ENCODE measurements at regions not wholly inside any gene's neighbourhood (a gene's known extent, or its start where the extent isn't known, plus 50 kb on each side); places are given as distances from the start of the nearest gene placed in this dataset.

- H3K27me3 ChIP-seq (replicated peaks in 2 of 5; ENCODE audit: control insufficient read depth in 4 of 5, insufficient read depth in 5 of 5, low read length in 4 of 5): no peaks in the 10 kb centered on the region
- ChIA-PET POLR2A (no interaction called here), CTCF (no interaction called here)
- H3K27ac ChIP-seq (ENCODE audit: insufficient read depth in 1 of 2, low read depth in 1 of 2, low read length in 2 of 2, poor library complexity in 1 of 2, severe bottlenecking in 2 of 2): no peak overlapping the region
- DNase-seq: no peak
- H3K36me3 ChIP-seq (ENCODE audit: control insufficient read depth in 4 of 4, insufficient read depth in 4 of 4, low read length in 3 of 4): no peaks in the 10 kb centered on the region
- no peak overlapping the region for H3K4me3 ChIP-seq (ENCODE audit: control insufficient read depth in 1 of 7, extremely low read depth in 1 of 7, insufficient read depth in 4 of 7, low read depth in 2 of 7, low read length in 6 of 7)
- 82% methylated on average over 7 of the region's 8 CpGs for WGBS (ENCODE audit: insufficient coverage)
- H3K9me3 ChIP-seq (ENCODE audit: control extremely low read depth in 1 of 5, control insufficient read depth in 4 of 5, insufficient read depth in 2 of 5, low read depth in 1 of 5, low read length in 4 of 5): no peaks in the 10 kb centered on the region
- H3K4me1 ChIP-seq (ENCODE audit: control extremely low read depth in 1 of 4, control insufficient read depth in 4 of 4, insufficient read depth in 4 of 4, low read length in 3 of 4): no peaks in the 10 kb centered on the region
These were observed 674.6 kb upstream of the SGCG start for GRCh38 chr13:22506096-22506691.

GRCh38 chr13:22517544-22517943, 663.2 kb upstream of the SGCG start:
- no peak for DNase-seq
- Histone ChIP-seq H3K4me1 (ENCODE audit: control extremely low read depth in 1 of 4, control insufficient read depth in 4 of 4, insufficient read depth in 4 of 4, low read length in 3 of 4) (no peaks in the 10 kb centered on the region), H3K9me3 (ENCODE audit: control extremely low read depth in 1 of 5, control insufficient read depth in 4 of 5, insufficient read depth in 2 of 5, low read depth in 1 of 5, low read length in 4 of 5) (peaks cover 0 to 1% (median 0%) of the 10 kb centered on the region in 5 experiments), H3K27me3 (replicated peaks in 2 of 5; ENCODE audit: control insufficient read depth in 4 of 5, insufficient read depth in 5 of 5, low read length in 4 of 5) (no peaks in the 10 kb centered on the region), H3K27ac (ENCODE audit: insufficient read depth in 1 of 2, low read depth in 1 of 2, low read length in 2 of 2, poor library complexity in 1 of 2, severe bottlenecking in 2 of 2) (no peak overlapping the region), H3K4me3 (ENCODE audit: control insufficient read depth in 1 of 7, extremely low read depth in 1 of 7, insufficient read depth in 4 of 7, low read depth in 2 of 7, low read length in 6 of 7) (no peak overlapping the region), H3K36me3 (ENCODE audit: control insufficient read depth in 4 of 4, insufficient read depth in 4 of 4, low read length in 3 of 4) (no peaks in the 10 kb centered on the region)
- WGBS (ENCODE audit: insufficient coverage): 100% methylated on average over 1 of the region's 3 CpGs
- ChIA-PET CTCF (no interaction called here), POLR2A (no interaction called here)

GRCh38 chr13:22536851-22537250, 643.9 kb upstream of the SGCG start:
- Histone ChIP-seq H3K36me3 (ENCODE audit: control insufficient read depth in 4 of 4, insufficient read depth in 4 of 4, low read length in 3 of 4) (no peaks in the 10 kb centered on the region), H3K27ac (ENCODE audit: insufficient read depth in 1 of 2, low read depth in 1 of 2, low read length in 2 of 2, poor library complexity in 1 of 2, severe bottlenecking in 2 of 2) (no peak overlapping the region), H3K4me3 (ENCODE audit: control insufficient read depth in 1 of 7, extremely low read depth in 1 of 7, insufficient read depth in 4 of 7, low read depth in 2 of 7, low read length in 6 of 7) (no peak overlapping the region), H3K9me3 (ENCODE audit: control extremely low read depth in 1 of 5, control insufficient read depth in 4 of 5, insufficient read depth in 2 of 5, low read depth in 1 of 5, low read length in 4 of 5) (no peaks in the 10 kb centered on the region), H3K4me1 (ENCODE audit: control extremely low read depth in 1 of 4, control insufficient read depth in 4 of 4, insufficient read depth in 4 of 4, low read length in 3 of 4) (no peaks in the 10 kb centered on the region), H3K27me3 (replicated peaks in 2 of 5; ENCODE audit: control insufficient read depth in 4 of 5, insufficient read depth in 5 of 5, low read length in 4 of 5) (no peaks in the 10 kb centered on the region)
- WGBS (ENCODE audit: insufficient coverage): 100% methylated on average over 2 of the region's 4 CpGs
- POLR2A ChIA-PET: no interaction called here
- CTCF ChIA-PET: no interaction called here
- no peak for DNase-seq

GRCh38 chr13:22538400-22538799, 642.4 kb upstream of the SGCG start:
- no peaks in the 10 kb centered on the region for H3K27me3 ChIP-seq (replicated peaks in 2 of 5; ENCODE audit: control insufficient read depth in 4 of 5, insufficient read depth in 5 of 5, low read length in 4 of 5)
- no peak overlapping the region for H3K27ac ChIP-seq (ENCODE audit: insufficient read depth in 1 of 2, low read depth in 1 of 2, low read length in 2 of 2, poor library complexity in 1 of 2, severe bottlenecking in 2 of 2)
- CTCF ChIA-PET: no interaction called here
- no peaks in the 10 kb centered on the region for H3K4me1 ChIP-seq (ENCODE audit: control extremely low read depth in 1 of 4, control insufficient read depth in 4 of 4, insufficient read depth in 4 of 4, low read length in 3 of 4)
- no peaks in the 10 kb centered on the region for H3K36me3 ChIP-seq (ENCODE audit: control insufficient read depth in 4 of 4, insufficient read depth in 4 of 4, low read length in 3 of 4)
- no peak overlapping the region for H3K4me3 ChIP-seq (ENCODE audit: control insufficient read depth in 1 of 7, extremely low read depth in 1 of 7, insufficient read depth in 4 of 7, low read depth in 2 of 7, low read length in 6 of 7)
- no peaks in the 10 kb centered on the region for H3K9me3 ChIP-seq (ENCODE audit: control extremely low read depth in 1 of 5, control insufficient read depth in 4 of 5, insufficient read depth in 2 of 5, low read depth in 1 of 5, low read length in 4 of 5)
- no peak for DNase-seq
- POLR2A ChIA-PET: no interaction called here
- 100% methylated on average over 1 of the region's 5 CpGs for WGBS (ENCODE audit: insufficient coverage)

- no peak for DNase-seq
- H3K36me3 ChIP-seq (ENCODE audit: control insufficient read depth in 4 of 4, insufficient read depth in 4 of 4, low read length in 3 of 4): no peaks in the 10 kb centered on the region
- POLR2A ChIA-PET: no interaction called here
- no peaks in the 10 kb centered on the region for H3K4me1 ChIP-seq (ENCODE audit: control extremely low read depth in 1 of 4, control insufficient read depth in 4 of 4, insufficient read depth in 4 of 4, low read length in 3 of 4)
- no peaks in the 10 kb centered on the region for H3K27me3 ChIP-seq (replicated peaks in 2 of 5; ENCODE audit: control insufficient read depth in 4 of 5, insufficient read depth in 5 of 5, low read length in 4 of 5)
- CTCF ChIA-PET: no interaction called here
- H3K27ac ChIP-seq (ENCODE audit: insufficient read depth in 1 of 2, low read depth in 1 of 2, low read length in 2 of 2, poor library complexity in 1 of 2, severe bottlenecking in 2 of 2): no peak overlapping the region
- H3K9me3 ChIP-seq (ENCODE audit: control extremely low read depth in 1 of 5, control insufficient read depth in 4 of 5, insufficient read depth in 2 of 5, low read depth in 1 of 5, low read length in 4 of 5): no peaks in the 10 kb centered on the region
- H3K4me3 ChIP-seq (ENCODE audit: control insufficient read depth in 1 of 7, extremely low read depth in 1 of 7, insufficient read depth in 4 of 7, low read depth in 2 of 7, low read length in 6 of 7): no peak overlapping the region
- 100% methylated on average over 2 of the region's 2 CpGs for WGBS (ENCODE audit: insufficient coverage)
These were observed 631.7 kb upstream of the SGCG start for GRCh38 chr13:22549126-22549525.

GRCh38 chr13:22561581-22561980, 619.2 kb upstream of the SGCG start:
- Histone ChIP-seq H3K4me1 (ENCODE audit: control extremely low read depth in 1 of 4, control insufficient read depth in 4 of 4, insufficient read depth in 4 of 4, low read length in 3 of 4) (no peaks in the 10 kb centered on the region), H3K36me3 (ENCODE audit: control insufficient read depth in 4 of 4, insufficient read depth in 4 of 4, low read length in 3 of 4) (no peaks in the 10 kb centered on the region), H3K4me3 (ENCODE audit: control insufficient read depth in 1 of 7, extremely low read depth in 1 of 7, insufficient read depth in 4 of 7, low read depth in 2 of 7, low read length in 6 of 7) (no peak overlapping the region), H3K27me3 (replicated peaks in 2 of 5; ENCODE audit: control insufficient read depth in 4 of 5, insufficient read depth in 5 of 5, low read length in 4 of 5) (no peaks in the 10 kb centered on the region), H3K27ac (ENCODE audit: insufficient read depth in 1 of 2, low read depth in 1 of 2, low read length in 2 of 2, poor library complexity in 1 of 2, severe bottlenecking in 2 of 2) (no peak overlapping the region), H3K9me3 (ENCODE audit: control extremely low read depth in 1 of 5, control insufficient read depth in 4 of 5, insufficient read depth in 2 of 5, low read depth in 1 of 5, low read length in 4 of 5) (no peaks in the 10 kb centered on the region)
- POLR2A ChIA-PET: no interaction called here
- no peak for DNase-seq
- CTCF ChIA-PET: no interaction called here

- no CpG with 5 or more reads among the region's 1 CpG for WGBS (ENCODE audit: insufficient coverage)
- ChIA-PET POLR2A (no interaction called here), CTCF (no interaction called here)
These were observed 618.7 kb upstream of the SGCG start for GRCh38 chr13:22562116-22562515.

More at GRCh38 chr13:22562116-22562515, 618.7 kb upstream of the SGCG start:
- Histone ChIP-seq H3K36me3 (ENCODE audit: control insufficient read depth in 4 of 4, insufficient read depth in 4 of 4, low read length in 3 of 4) (no peaks in the 10 kb centered on the region), H3K4me3 (ENCODE audit: control insufficient read depth in 1 of 7, extremely low read depth in 1 of 7, insufficient read depth in 4 of 7, low read depth in 2 of 7, low read length in 6 of 7) (no peak overlapping the region), H3K27me3 (replicated peaks in 2 of 5; ENCODE audit: control insufficient read depth in 4 of 5, insufficient read depth in 5 of 5, low read length in 4 of 5) (no peaks in the 10 kb centered on the region), H3K4me1 (ENCODE audit: control extremely low read depth in 1 of 4, control insufficient read depth in 4 of 4, insufficient read depth in 4 of 4, low read length in 3 of 4) (no peaks in the 10 kb centered on the region), H3K27ac (ENCODE audit: insufficient read depth in 1 of 2, low read depth in 1 of 2, low read length in 2 of 2, poor library complexity in 1 of 2, severe bottlenecking in 2 of 2) (no peak overlapping the region), H3K9me3 (ENCODE audit: control extremely low read depth in 1 of 5, control insufficient read depth in 4 of 5, insufficient read depth in 2 of 5, low read depth in 1 of 5, low read length in 4 of 5) (no peaks in the 10 kb centered on the region)
- no peak for DNase-seq

Measured in common myeloid progenitor, CD34-positive (primary cell).